ENCODE measurements at regions not wholly inside any gene's neighbourhood (a gene's known extent, or its start where the extent isn't known, plus 50 kb on each side); places are given as distances from the start of the nearest gene placed in this dataset.
A peak's percentile ranks its signal among the peaks of the same experiment; 100 is the strongest.

DNA sequence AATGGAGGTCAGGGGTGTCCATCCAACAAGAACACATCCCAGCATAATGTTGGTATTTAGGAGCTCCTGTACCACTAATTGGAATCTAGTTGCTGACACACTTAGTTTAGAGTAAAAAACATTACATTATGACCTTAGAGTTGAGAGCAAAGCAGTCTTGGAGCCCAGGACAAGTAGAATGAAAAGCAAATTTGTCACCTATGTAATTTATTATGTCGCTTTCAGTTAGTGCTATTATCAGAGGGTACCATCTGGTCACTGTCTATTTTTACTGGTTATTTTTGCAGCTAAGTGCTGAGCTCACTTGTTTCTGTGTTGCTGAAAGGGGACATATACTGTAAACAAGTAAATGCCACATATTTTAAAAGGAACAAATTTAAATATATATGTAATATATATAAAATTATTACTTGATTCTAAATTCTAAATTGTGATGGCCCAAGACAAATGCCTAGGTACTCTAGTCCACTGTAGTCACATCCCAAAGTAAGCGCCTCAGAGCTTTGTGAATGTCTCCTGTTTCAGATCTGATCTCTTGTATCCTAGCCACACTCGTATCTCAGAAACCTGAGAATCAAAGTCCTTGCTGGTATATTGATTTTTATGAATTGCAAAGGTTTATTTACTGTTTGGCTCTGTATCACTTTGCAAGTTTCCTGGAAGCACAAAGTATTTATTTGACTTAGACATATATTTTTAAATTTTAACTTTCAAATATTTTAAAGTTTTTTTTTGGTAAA lies 148.6 kb upstream of the MAN1A1 start (continued):
- TF ChIP-seq MLLT10 (CRISPR knock-in tag; IDR thresholded peaks at IDR 0.05) (no peak), ZNF589 (CRISPR knock-in tag; conservative IDR thresholded peaks at IDR 0.05) (no peak), RARA (CRISPR knock-in tag; IDR thresholded peaks at IDR 0.05) (peak; percentile 68), GTF2F1 (IDR thresholded peaks at IDR 0.05; ENCODE audit: low read length) (no peak), ZNF224 (CRISPR knock-in tag; IDR thresholded peaks at IDR 0.05) (no peak), HNF4A (CRISPR knock-in tag; IDR thresholded peaks at IDR 0.05) (peak; percentile 86), FOXK1 (CRISPR knock-in tag; IDR thresholded peaks at IDR 0.05; ENCODE audit: borderline replicate concordance, low read depth) (peak; percentile 46; the same call in 1 of the 2 replicates), ZNF709 (CRISPR knock-in tag; IDR thresholded peaks at IDR 0.05) (no peak), ZNF891 (CRISPR knock-in tag; IDR thresholded peaks at IDR 0.05) (no peak), ZNF776 (CRISPR knock-in tag; IDR thresholded peaks at IDR 0.05) (no peak), CCDC6 (CRISPR knock-in tag; IDR thresholded peaks at IDR 0.05) (no peak), POGZ (CRISPR knock-in tag; IDR thresholded peaks at IDR 0.05) (no peak), ZIK1 (CRISPR knock-in tag; IDR thresholded peaks at IDR 0.05; ENCODE audit: borderline replicate concordance, low read depth) (no peak), POLR2G (IDR thresholded peaks at IDR 0.05; ENCODE audit: low read depth, low read length) (no peak), NCOA5 (CRISPR knock-in tag; IDR thresholded peaks at IDR 0.05) (no peak), ZNF572 (CRISPR knock-in tag; IDR thresholded peaks at IDR 0.05) (no peak), ZNF563 (CRISPR knock-in tag; IDR thresholded peaks at IDR 0.05) (no peak), ZBTB21 (CRISPR knock-in tag; IDR thresholded peaks at IDR 0.05) (no peak), ZFX (CRISPR knock-in tag; IDR thresholded peaks at IDR 0.05; ENCODE audit: low read depth) (no peak), FIP1L1 (IDR thresholded peaks at IDR 0.05; ENCODE audit: borderline replicate concordance, insufficient read depth, low read depth, low read length) (no peak), SYNCRIP (IDR thresholded peaks at IDR 0.05; ENCODE audit: insufficient read depth, low read depth, low read length) (no peak)
- TF ChIP-seq, protein P1, sequence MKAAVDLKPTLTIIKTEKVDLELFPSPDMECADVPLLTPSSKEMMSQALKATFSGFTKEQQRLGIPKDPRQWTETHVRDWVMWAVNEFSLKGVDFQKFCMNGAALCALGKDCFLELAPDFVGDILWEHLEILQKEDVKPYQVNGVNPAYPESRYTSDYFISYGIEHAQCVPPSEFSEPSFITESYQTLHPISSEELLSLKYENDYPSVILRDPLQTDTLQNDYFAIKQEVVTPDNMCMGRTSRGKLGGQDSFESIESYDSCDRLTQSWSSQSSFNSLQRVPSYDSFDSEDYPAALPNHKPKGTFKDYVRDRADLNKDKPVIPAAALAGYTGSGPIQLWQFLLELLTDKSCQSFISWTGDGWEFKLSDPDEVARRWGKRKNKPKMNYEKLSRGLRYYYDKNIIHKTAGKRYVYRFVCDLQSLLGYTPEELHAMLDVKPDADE (CRISPR knock-in tag; IDR thresholded peaks at IDR 0.05): no peak
- TF ChIP-seq, protein P2, sequence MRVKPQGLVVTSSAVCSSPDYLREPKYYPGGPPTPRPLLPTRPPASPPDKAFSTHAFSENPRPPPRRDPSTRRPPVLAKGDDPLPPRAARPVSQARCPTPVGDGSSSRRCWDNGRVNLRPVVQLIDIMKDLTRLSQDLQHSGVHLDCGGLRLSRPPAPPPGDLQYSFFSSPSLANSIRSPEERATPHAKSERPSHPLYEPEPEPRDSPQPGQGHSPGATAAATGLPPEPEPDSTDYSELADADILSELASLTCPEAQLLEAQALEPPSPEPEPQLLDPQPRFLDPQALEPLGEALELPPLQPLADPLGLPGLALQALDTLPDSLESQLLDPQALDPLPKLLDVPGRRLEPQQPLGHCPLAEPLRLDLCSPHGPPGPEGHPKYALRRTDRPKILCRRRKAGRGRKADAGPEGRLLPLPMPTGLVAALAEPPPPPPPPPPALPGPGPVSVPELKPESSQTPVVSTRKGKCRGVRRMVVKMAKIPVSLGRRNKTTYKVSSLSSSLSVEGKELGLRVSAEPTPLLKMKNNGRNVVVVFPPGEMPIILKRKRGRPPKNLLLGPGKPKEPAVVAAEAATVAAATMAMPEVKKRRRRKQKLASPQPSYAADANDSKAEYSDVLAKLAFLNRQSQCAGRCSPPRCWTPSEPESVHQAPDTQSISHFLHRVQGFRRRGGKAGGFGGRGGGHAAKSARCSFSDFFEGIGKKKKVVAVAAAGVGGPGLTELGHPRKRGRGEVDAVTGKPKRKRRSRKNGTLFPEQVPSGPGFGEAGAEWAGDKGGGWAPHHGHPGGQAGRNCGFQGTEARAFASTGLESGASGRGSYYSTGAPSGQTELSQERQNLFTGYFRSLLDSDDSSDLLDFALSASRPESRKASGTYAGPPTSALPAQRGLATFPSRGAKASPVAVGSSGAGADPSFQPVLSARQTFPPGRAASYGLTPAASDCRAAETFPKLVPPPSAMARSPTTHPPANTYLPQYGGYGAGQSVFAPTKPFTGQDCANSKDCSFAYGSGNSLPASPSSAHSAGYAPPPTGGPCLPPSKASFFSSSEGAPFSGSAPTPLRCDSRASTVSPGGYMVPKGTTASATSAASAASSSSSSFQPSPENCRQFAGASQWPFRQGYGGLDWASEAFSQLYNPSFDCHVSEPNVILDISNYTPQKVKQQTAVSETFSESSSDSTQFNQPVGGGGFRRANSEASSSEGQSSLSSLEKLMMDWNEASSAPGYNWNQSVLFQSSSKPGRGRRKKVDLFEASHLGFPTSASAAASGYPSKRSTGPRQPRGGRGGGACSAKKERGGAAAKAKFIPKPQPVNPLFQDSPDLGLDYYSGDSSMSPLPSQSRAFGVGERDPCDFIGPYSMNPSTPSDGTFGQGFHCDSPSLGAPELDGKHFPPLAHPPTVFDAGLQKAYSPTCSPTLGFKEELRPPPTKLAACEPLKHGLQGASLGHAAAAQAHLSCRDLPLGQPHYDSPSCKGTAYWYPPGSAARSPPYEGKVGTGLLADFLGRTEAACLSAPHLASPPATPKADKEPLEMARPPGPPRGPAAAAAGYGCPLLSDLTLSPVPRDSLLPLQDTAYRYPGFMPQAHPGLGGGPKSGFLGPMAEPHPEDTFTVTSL (CRISPR knock-in tag; IDR thresholded peaks at IDR 0.05; ENCODE audit: borderline replicate concordance): peak; percentile 90
- TF ChIP-seq, protein P3, sequence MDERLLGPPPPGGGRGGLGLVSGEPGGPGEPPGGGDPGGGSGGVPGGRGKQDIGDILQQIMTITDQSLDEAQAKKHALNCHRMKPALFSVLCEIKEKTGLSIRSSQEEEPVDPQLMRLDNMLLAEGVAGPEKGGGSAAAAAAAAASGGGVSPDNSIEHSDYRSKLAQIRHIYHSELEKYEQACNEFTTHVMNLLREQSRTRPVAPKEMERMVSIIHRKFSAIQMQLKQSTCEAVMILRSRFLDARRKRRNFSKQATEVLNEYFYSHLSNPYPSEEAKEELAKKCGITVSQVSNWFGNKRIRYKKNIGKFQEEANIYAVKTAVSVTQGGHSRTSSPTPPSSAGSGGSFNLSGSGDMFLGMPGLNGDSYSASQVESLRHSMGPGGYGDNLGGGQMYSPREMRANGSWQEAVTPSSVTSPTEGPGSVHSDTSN (CRISPR knock-in tag; IDR thresholded peaks at IDR 0.05): no peak
